ENCODE measurements at regions not wholly inside any gene's neighbourhood (a gene's known extent, or its start where the extent isn't known, plus 50 kb on each side); places are given as distances from the start of the nearest gene placed in this dataset.

DNA sequence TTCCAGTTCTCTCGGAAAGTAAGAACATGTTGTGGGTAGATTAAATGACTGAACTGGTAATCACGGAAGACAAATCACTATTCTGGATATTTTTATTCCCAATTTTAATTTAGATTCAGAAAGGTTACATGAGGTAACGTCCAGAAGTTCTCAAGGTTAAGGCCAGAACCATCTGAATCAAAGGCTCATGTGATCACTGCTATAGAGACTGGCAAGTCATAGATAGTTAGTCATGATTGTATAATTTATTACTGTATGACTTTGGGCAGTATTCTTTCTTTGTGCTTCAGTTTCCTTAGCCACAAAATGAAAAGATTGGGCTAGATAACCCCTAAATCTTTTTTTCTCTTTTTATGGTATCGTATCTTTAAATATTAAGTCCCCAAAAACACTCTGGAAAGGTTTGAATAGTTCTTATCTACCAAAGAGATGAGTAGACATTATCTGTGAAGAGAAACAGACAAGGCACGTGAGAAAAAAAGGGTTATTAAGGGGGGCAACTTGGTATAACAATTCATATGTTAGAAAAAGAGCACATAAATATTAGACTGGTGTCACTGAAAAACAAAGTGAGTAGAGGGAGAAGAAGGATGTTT lies 241.0 kb downstream of the PTPRC start:
- TF ChIP-seq POLR2AphosphoS5 (IDR thresholded peaks at IDR 0.05; ENCODE audit: borderline replicate concordance, low read depth, low read length) (no peak), EZH2 (IDR thresholded peaks at IDR 0.05) (no peak), FOXP2 (optimal IDR thresholded peaks at IDR 0.05; ENCODE audit: control extremely low read depth, extremely low read length, insufficient read depth) (no peak)

All from SK-N-MC (cell line).